ENCODE measurements at regions not wholly inside any gene's neighbourhood (a gene's known extent, or its start where the extent isn't known, plus 50 kb on each side); places are given as distances from the start of the nearest gene placed in this dataset.
"Not testable (repeated sequence)": the region's sequence is repeated elsewhere in the genome, so short reads cannot be mapped to it uniquely, and the experiment has no call there.

DNA sequence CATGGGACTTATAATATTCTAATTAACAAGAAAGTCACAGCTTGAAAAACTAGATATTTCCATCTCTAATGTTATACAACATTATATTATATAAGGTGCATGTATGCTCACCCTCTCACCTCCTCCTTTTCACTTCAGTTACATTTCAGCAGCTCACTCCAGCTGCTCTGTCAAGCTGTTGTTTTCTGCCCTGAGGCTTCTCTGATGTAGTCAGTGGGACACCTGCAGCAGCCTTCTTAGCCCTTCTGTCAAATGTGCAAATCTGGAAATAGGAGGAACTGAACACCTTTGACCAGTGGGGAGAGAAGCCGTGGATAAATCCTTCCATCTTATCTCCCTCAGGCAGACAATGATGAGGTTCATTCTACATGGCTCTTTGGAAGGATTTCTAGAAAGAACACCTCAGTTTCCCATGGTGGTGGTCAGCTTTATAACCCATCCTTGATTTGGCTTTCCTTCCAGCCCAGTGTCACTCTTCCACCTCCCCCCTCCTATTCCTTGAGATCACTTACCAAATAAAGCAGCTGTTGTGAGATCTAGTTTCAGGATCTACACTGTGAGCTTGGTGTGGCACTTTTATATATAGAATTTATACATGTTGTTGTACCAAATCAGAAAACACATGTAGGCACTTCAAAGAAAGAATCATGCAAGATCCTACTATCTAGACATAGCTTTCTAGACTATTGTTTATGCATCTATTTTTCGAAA lies 79.6 kb upstream of the STK38L start:
- Histone ChIP-seq H3K4me3 (ENCODE audit: insufficient read depth, low read depth, low read length) (no peak overlapping the region), H3K27me3 (ENCODE audit: control insufficient read depth, insufficient read depth, low read length) (no peaks in the 10 kb centered on the region), H3K36me3 (replicated peaks; ENCODE audit: control insufficient read depth, insufficient read depth, low read length) (no peaks in the 10 kb centered on the region)
- DNase-seq, result no peak

DNA sequence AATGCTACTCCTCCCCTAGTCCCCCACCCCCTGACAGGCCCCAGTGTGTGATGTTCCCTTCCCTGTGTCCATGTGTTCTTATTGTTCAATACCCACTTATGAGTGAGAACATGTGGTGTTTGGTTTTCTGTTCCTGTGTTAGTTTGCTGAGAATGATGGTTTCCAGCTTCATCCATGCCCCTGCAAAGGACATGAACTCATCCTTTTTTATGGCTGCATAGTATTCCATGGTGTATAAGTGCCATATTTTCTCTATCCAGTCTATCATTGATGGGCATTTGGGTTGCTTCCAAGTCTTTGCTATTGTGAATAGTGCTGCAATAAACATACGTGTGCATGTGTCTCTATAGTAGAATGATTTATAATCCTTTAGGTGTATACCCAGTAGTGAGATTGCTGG lies 78.1 kb upstream of the STK38L start:
- H3K4me3 ChIP-seq (ENCODE audit: insufficient read depth, low read depth, low read length); DNase-seq; H3K36me3 ChIP-seq (replicated peaks; ENCODE audit: control insufficient read depth, insufficient read depth, low read length); H3K27me3 ChIP-seq (ENCODE audit: control insufficient read depth, insufficient read depth, low read length): not testable (repeated sequence)

DNA sequence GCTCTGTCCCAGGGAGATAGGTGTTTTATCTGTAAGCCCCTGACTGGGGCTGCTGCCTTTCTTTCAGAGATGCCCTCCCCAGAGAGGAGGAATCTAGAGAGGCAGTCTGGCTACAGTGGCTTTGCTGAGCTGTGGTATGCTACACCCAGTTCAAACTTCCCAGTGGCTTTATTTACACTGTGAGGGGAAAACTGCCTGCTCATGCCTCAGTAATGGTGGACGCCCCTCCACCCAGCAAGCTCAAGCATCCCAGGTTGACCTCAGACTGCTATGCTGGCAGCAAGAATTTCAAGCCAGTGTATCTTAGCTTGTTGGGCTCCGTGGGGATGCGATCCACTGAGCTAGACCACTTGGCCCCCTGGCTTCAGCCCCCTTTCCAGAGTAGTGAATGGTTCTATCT lies 72.6 kb upstream of the STK38L start:
- DNase-seq, result not testable (repeated sequence)

DNA sequence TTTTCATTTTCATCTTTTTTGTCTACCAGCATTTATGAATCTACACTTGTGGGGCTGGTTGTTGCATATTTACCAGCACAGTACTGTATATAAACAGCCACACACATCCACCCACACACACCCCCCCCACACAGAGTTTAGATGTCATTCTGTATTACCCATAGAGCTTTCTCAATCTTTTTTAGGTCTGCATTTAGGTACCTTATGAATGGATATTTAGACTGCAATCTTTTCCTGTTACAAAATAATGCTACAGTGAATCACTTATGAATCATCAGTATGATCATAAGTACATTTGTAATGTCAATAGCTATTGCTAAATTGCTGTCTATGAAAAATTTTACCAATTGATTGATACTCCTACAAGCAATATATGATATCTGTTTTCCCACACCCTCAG lies 67.3 kb upstream of the STK38L start:
- H3K36me3 ChIP-seq (replicated peaks; ENCODE audit: control insufficient read depth, insufficient read depth, low read length), result no peaks in the 10 kb centered on the region
- no peak overlapping the region for H3K4me3 ChIP-seq (ENCODE audit: insufficient read depth, low read depth, low read length)
- DNase-seq, result no peak
- no peaks in the 10 kb centered on the region for H3K27me3 ChIP-seq (ENCODE audit: control insufficient read depth, insufficient read depth, low read length)

More for the DNA sequence above, 72.6 kb upstream of the STK38L start:
- H3K4me3 ChIP-seq (ENCODE audit: insufficient read depth, low read depth, low read length); H3K36me3 ChIP-seq (replicated peaks; ENCODE audit: control insufficient read depth, insufficient read depth, low read length); H3K27me3 ChIP-seq (ENCODE audit: control insufficient read depth, insufficient read depth, low read length): not testable (repeated sequence)

DNA sequence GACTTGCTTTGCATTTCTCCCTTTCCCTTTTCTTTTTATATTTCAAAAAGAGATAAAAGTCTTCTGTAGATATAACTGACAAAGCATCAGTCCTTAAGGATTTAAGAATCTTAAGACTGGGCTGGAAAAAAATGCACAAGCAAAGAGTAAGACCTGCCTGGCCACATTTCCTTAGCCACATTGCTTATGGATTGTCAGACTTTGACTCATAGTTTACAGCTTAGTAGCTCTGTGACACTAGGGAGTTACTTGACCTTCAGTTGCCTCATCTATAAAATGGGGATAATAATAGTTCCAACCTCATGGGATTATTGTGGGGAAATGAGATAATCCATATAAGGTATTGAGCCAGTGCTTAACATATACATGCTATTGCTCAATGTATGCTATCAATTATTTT lies 66.4 kb upstream of the STK38L start:
- no peak overlapping the region for H3K4me3 ChIP-seq (ENCODE audit: insufficient read depth, low read depth, low read length)
- no peaks in the 10 kb centered on the region for H3K36me3 ChIP-seq (replicated peaks; ENCODE audit: control insufficient read depth, insufficient read depth, low read length)
- H3K27me3 ChIP-seq (ENCODE audit: control insufficient read depth, insufficient read depth, low read length), result no peaks in the 10 kb centered on the region
- DNase-seq, result no peak

DNA sequence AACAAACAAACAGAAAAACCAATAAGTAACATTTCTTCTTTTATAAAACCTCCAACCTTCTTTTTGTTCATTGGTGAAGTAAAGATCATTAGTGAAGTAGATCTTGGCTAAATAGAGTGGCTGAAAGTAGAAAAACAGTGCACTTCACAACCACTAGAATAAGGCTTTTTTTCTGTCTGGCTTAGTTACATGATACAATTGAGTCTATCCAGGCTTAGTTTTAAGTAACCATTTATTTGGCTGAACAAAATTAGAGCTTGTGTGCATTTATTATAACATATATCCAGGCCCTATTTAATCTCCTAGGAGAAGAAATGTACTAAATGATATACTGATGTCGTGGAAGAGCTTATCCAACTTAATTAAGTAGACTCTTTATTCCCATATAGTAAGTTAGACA lies 65.8 kb upstream of the STK38L start:
- no peak for DNase-seq
- Histone ChIP-seq H3K27me3 (ENCODE audit: control insufficient read depth, insufficient read depth, low read length) (no peaks in the 10 kb centered on the region), H3K36me3 (replicated peaks; ENCODE audit: control insufficient read depth, insufficient read depth, low read length) (no peaks in the 10 kb centered on the region), H3K4me3 (ENCODE audit: insufficient read depth, low read depth, low read length) (no peak overlapping the region)

DNA sequence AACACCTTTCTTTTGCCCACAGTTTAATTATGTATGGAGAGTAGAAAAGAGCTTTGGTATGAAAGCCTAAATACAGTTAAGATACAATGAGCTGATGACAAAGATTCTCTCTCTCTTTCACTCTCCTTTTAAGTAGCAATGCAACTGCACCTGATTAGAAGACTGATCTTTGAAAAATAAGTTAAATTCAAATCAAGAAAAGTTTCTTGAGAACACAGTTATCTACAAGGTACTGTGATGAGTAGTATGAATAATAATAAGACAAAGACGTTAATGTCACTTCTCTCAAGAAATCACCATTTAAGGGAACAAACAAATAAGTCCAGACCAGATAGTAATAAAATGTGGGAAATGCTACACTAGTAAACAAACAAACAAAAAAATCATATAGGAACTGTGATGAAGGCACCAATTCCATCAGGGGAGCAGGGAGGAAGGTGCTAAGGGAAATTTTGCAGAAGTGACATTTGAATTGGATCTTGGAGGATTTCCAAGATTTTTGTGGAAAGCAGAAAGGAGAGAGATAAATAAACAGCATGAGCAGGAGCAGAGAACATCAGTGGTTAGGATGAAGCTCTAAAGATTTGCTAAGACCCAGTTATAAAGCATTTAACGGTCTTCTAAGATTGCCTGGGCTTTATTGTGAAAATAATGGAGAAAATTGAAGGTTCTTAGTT lies 65.2 kb upstream of the STK38L start:
- no peak for DNase-seq
- Histone ChIP-seq H3K4me3 (ENCODE audit: insufficient read depth, low read depth, low read length) (no peak overlapping the region), H3K36me3 (replicated peaks; ENCODE audit: control insufficient read depth, insufficient read depth, low read length) (no peaks in the 10 kb centered on the region), H3K27me3 (ENCODE audit: control insufficient read depth, insufficient read depth, low read length) (no peaks in the 10 kb centered on the region)

DNA sequence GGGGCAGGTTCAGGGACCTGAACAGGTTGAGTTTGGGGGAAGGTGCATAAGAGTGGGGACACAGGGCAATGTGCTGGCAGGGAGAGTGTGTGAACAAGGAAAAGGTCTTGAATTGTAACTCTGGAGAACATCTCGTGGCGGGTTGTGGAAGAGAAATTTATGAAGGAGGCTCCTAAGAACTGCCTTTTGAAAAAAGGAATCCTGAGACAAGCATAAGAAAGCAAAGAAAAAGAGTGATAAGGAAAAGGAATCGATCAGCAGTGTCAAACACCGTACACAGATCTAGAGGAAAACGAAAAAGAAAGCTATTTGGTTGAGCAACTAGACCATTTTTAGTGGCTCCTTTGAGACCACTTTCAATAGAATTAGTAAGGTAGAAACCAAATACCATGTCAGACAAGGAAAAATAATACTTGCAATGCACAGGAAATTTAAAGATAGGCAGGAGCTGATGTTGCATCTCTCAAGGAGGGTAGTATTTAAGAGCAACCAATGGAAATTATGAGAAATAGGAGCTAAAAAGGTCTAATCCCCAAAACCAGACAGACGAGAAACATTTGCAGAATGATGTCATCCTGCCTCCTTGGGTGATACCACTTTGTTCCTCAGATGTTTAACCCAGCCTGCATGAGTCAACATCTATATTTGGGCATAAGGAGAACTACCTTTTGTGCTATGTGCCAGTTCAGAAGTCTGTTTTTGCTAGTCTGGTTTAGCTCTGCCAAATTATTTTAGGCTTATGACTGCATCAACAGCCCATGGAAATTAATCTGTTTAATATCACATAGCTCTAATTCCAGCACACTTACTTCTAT lies 64.5 kb upstream of the STK38L start:
- DNase-seq, result no peak
- H3K36me3 ChIP-seq (replicated peaks; ENCODE audit: control insufficient read depth, insufficient read depth, low read length), result no peaks in the 10 kb centered on the region
- H3K27me3 ChIP-seq (ENCODE audit: control insufficient read depth, insufficient read depth, low read length), result no peaks in the 10 kb centered on the region
- no peak overlapping the region for H3K4me3 ChIP-seq (ENCODE audit: insufficient read depth, low read depth, low read length)

DNA sequence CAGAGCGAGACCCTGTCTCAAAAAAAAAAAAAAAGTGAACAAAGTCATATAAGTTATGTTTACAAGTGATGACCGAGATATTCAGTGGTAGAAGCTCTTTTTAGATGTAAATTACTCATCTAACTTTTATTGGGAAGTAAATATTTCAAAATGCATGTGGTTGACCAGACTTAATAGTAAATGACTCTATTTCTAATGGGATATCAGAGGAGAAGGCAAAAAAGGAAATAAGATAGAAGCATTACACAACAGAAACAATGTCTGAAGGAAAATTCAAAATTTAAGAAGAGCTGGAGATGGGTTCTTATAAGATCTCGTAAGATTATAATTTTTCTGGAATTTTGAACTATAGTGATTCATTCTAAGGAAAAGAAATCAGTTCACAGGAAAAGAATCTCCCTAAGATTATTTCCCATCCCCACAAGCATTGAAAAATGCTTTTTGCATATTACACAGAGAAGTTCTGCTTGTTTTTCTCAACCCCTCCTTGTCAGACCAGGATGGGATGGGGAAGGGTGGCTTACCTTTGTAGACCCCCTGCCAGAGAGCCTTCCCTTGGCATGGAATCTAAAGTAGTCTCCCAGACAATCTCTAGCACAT lies 63.1 kb upstream of the STK38L start:
- Histone ChIP-seq H3K27me3 (ENCODE audit: control insufficient read depth, insufficient read depth, low read length) (no peaks in the 10 kb centered on the region), H3K36me3 (replicated peaks; ENCODE audit: control insufficient read depth, insufficient read depth, low read length) (no peaks in the 10 kb centered on the region), H3K4me3 (ENCODE audit: insufficient read depth, low read depth, low read length) (no peak overlapping the region)
- DNase-seq, result no peak

DNA sequence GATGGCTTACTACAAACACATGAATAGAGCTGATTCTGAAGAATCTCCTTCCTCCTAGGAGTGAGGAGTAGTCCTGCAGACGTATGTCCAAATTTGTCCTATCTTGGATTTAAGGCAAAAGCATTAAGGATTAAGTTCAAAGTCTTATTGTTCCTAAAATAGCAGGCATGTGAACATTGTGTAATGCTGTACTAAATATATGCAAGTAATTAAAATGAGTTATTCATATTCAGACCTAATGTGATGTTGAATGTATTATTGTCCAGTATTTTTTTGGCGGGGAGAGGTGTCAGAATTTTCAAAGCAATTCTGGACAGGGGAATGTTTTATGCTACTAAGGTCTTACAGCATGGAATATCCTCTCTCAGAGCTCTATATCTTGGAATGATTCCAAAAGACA lies 60.7 kb upstream of the STK38L start:
- Histone ChIP-seq H3K4me3 (ENCODE audit: insufficient read depth, low read depth, low read length) (no peak overlapping the region), H3K27me3 (ENCODE audit: control insufficient read depth, insufficient read depth, low read length) (no peaks in the 10 kb centered on the region), H3K36me3 (replicated peaks; ENCODE audit: control insufficient read depth, insufficient read depth, low read length) (no peaks in the 10 kb centered on the region)
- no peak for DNase-seq

DNA sequence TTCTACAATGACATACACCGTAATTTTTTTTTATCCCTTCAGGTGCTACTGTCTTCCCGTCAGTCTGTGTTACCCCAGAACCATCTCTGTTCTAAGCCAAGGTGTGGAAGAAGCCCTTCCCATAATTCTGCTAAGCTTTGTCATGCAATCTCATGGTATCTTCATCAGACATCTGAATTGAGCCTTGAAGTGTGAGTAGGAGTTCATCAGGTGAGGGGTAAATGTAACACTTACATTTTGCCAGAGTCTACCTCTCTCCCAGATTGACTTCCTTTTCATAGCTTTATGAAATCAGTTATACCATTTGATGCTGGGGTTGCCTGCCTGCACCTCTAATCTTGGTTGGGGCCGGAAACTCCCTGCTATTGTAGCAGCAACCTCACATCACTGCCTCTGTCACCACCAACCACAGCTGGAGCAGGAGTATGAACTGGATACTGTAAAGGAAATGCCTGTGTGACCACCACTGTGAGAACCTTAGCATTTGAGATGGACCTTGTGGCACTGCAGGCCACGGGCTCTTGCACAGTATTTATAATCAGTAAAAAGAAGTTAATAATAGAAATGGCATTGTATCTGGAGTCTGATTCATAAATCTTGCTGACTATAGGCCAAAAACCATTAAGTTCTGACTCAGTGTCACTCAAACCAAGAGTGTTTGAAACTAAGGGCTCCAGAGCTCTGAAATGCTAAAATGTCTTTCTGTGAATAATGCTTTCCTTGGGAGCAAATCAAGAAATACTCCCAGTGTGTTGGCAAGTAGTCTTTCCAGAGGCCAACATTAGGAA lies 58.7 kb upstream of the STK38L start:
- H3K27me3 ChIP-seq (ENCODE audit: control insufficient read depth, insufficient read depth, low read length), result no peaks in the 10 kb centered on the region
- no peak overlapping the region for H3K4me3 ChIP-seq (ENCODE audit: insufficient read depth, low read depth, low read length)
- H3K36me3 ChIP-seq (replicated peaks; ENCODE audit: control insufficient read depth, insufficient read depth, low read length), result no peaks in the 10 kb centered on the region
- DNase-seq, result no peak

DNA sequence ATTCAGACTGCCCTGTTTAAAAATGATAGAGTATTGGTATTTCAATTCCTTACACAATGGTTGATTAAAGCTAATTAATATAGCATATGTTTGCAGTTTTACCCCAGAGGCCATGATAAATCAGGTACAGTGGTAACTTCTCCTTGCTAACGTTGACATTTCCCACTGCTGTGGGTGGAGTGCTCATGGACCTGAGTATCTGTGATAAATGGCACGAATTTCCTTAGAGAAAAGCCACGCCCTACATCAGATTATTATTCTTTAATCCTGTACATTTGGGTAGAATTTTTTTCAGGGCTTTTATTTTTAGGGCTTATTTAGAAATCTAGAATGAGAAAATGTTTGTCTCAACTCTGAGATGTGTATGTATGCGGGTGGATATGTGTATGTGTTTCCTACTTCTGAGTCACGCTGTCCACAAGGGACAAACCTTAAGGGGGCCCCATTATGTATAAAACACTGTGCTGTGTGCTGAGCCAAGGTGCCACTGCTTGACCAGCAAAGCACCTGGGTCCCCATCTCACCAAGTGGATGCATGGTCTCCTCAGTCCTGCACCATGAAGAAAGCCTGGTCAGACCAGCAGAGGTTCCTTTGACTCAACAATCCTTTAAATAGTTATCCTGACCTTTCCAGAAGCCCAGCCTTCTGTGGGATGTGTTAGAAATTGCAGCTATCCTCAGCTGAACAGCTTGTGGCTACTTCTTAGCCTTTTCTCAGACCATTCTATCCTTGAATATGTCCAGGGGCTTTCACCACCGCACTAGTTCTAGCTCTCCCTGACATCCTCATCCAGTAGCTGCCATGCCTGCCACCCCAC lies 57.9 kb upstream of the STK38L start:
- no peak overlapping the region for H3K4me3 ChIP-seq (ENCODE audit: insufficient read depth, low read depth, low read length)
- no peak for DNase-seq
- H3K36me3 ChIP-seq (replicated peaks; ENCODE audit: control insufficient read depth, insufficient read depth, low read length), result no peaks in the 10 kb centered on the region
- H3K27me3 ChIP-seq (ENCODE audit: control insufficient read depth, insufficient read depth, low read length), result no peaks in the 10 kb centered on the region

DNA sequence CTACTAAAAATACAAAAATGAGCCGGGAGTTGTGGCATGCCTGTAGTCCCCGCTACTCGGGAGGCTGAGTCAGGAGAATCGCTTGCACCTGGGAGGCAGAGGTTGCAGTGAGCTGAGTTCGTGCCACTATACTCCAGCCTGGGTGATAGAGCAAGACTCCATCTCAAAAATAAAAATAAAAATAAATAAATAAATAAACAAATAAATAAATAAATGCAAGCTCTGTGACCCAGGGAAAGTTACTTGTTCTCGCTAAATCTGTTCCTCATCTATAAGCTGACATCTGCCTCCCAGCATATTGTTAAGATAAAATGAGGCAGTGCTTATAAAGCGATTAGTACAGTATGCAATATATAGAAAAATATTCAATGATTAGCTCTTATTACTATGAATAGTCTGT lies 56.4 kb upstream of the STK38L start:
- no peak overlapping the region for H3K4me3 ChIP-seq (ENCODE audit: insufficient read depth, low read depth, low read length)
- H3K27me3 ChIP-seq (ENCODE audit: control insufficient read depth, insufficient read depth, low read length), result no peaks in the 10 kb centered on the region
- no peaks in the 10 kb centered on the region for H3K36me3 ChIP-seq (replicated peaks; ENCODE audit: control insufficient read depth, insufficient read depth, low read length)
- no peak for DNase-seq
